Hepatic stellate cell (primary cell): ENCODE measurements at regions not wholly inside any gene's neighbourhood (a gene's known extent, or its start where the extent isn't known, plus 50 kb on each side); places are given as distances from the start of the nearest gene placed in this dataset.
"Not testable (repeated sequence)": the region's sequence is repeated elsewhere in the genome, so short reads cannot be mapped to it uniquely, and the experiment has no call there.

ENCODE experiments used
- DNase-seq: peaks from one replicate; pipeline ENCODE4 v3.0.0; 2011; ENCODE audit warnings: low spot score

DNA sequence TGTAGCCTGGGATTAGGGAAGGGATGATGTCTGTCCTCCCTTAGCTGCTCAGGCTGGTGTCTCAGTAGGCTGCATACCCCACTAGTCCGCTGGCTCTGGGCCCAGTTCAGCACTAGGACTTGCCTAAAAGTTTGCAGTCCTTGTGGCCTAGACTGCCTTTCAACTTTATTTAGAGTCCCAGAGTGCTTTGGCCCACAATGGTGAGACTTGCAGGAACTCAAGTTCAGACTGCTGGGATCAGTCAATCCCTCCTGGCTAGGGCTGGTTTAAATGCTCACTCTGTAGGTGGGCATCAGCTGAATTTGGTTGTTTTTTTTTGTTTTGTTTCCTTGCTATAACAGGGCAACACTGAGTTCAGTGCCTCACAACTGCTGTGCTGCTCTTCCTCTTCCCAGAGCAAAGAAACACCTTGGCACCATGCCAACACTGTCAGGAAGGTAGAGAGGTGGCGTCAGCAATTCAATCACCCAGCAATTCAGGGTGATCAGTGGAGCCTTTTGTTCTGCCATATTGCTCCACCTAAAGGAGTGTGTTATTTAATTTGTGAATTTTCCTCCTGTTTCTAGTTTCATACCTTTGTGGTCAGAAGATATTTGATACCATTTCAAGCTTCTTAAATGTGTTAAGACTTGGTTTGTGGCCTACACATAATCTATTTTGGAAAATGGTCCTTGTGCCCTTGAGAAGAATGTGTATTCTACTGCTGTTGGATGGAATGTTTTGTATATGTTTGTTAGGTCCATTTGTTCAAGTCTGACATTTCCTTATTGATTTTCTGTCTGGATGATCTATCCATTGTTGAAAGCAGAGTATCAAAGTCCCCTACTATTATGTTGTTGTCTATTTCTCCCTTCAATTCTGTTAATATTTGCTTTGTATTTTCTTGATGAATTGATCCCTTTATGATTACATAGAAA lies 284.0 kb upstream of the PMFBP1 start:
- no peak for DNase-seq

DNA sequence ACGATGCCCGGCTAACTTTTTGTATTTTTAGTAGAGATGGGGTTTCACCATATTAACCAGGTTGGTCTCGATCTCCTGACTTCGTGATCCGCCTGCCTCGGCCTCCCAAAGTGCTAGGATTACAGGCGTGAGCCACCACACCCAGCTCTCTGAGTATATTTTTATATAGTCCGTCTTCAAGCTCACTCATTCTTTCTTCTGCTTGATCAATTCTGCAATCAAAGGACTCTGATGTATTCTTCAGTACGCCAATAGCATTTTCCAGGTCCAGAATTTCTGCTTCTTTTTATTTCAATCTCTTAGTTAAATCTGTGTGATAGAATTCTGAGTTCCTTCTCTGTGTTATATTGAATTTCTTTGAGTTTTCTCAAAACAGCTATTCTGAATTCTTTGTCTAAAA lies 281.9 kb upstream of the PMFBP1 start:
- DNase-seq: not testable (repeated sequence)

DNA sequence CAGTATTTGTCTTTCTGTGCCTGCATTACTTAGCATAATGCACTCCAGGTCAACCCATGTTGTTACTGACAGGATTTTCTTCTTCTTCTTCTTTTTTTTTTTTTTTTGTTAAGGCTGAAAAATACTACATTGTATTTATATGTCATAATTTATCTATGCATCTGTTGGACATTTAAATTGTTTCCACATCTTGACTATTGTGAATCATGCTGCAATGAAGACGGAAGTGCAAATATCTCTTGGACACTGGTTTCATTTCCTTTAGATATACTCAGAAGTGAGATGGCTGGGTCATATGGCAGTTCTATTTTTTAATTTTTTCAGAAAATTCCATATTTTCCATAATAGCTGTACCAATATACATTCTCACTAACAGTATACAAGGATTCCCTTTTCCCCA lies 272.7 kb upstream of the PMFBP1 start:
- DNase-seq: no peak

DNA sequence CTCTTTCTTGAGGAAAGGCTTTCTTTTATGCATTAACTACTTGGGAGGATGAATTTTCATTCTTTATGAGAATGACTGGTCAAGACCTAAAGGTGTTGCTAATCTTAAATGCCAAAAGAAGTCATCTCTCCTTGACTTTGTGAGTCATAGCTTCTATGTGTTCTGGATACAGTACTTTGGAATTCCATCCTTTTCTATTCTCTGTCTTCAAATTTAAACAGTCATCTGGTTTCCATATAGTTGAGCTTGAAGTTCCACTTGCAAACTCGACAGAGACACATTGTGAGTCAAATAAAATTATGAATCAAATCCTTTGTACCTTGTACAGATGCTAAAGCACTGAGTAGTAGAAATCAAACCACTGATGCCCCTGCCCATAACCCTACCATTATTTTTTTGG lies 271.9 kb upstream of the PMFBP1 start:
- DNase-seq: no peak

DNA sequence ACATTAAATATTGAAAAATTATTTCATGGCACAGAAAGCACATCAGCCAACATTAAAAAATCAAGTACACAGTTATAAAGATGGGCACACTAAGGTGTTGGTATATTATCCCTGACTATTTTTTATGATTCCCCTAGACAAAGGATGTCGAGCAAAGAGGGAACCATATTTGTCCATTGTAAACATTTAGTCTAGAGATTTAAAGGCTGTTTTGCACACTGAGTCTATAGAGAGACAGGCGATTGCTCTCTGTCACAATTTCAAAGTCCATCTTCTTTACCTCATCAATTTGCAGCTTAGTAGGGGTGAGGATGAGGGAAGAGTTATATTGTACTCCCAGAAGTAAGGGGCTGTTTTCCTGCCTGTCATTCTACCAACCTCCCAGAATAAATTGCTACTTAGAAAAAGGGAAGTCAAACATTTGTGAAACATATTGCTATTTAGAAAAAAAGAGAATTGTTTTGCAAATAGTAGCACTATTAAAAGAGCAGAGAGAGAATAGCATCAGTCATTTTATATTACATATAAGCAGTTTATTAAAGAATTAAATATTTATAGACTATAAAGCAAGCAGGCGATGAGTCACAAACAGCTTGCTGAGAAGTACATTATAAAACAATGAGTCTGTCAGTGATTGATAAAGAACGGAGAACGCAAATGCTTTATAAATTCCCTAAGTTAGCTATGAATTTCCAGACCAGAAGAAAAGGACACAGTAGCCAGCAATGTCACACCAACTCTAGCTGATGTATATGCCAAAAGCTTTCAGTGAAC lies 270.6 kb upstream of the PMFBP1 start:
- DNase-seq: no peak

DNA sequence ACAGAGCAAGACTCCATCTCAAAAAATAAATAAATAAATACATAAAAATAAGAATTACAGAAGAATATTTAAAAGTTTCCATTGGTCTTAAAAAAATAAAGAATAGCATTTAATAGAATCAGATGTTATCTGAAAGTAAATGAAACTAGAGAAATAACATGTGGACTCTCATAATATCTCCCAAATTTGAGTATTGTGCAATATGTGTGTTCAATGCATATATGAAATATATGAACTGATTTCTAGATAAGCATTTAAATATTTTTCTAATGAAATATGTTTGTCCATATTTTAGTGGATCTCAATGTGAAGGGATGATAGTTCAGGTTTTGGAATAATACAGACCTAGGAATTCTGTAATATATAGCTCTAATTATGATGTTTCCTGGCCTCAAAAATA lies 265.9 kb upstream of the PMFBP1 start:
- no peak for DNase-seq

DNA sequence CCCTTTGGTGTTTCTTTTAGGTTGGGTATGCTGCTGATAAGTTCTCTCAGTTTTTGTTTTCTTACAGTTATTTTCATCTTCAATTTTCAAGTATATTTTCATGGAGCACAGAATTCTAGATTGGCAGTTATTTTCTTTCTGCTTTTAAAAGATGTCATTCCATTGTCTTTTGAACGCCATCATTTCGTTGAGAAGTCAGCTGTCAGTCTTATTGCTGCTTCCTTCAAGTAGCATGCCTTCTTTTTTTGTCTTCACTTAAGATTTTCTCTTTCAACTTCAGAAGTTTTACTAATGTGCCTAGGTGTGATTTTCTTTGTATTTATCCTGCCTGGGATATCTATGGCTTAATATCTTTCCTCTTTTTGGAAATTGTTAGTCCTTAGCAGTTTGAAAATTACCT lies 262.2 kb upstream of the PMFBP1 start:
- DNase-seq: no peak

DNA sequence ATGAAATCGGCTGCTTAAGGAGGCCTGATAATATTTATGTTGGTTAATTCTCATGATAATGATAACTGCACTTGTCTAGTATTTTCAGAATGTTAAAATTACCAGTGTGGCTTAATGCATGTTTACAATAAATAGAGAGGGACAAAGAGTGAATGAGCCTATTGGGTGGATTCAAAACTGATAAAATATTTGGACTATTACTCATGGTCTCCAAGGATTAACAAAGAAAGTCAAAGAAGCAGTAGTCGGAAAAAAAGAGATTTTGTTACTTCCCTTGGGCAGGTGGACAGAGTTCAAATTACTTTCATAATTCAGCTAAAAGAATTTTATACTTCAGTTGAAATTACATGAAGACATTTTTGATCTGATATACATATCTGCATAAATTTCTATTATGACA lies 258.2 kb upstream of the PMFBP1 start:
- no peak for DNase-seq

DNA sequence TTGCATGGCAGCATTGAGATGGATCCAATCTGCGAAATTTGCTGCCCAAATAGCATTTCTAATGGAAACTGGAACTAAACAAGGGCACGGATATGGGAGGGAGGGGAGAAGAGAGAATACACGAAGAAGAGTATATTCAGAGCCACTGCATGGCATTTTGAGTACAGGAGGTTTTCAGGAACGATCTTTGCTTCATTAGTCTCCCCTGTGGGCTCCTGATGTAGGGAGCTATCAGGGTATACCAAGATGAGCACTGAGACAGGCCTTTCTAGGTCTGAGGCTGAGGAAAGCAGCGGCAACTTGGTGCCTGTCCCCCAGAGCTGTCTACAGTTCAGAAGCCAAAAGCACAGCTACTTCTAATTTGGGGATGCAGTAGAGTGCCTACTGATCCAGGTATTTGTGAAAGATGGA lies 257.7 kb upstream of the PMFBP1 start:
- DNase-seq: no peak

DNA sequence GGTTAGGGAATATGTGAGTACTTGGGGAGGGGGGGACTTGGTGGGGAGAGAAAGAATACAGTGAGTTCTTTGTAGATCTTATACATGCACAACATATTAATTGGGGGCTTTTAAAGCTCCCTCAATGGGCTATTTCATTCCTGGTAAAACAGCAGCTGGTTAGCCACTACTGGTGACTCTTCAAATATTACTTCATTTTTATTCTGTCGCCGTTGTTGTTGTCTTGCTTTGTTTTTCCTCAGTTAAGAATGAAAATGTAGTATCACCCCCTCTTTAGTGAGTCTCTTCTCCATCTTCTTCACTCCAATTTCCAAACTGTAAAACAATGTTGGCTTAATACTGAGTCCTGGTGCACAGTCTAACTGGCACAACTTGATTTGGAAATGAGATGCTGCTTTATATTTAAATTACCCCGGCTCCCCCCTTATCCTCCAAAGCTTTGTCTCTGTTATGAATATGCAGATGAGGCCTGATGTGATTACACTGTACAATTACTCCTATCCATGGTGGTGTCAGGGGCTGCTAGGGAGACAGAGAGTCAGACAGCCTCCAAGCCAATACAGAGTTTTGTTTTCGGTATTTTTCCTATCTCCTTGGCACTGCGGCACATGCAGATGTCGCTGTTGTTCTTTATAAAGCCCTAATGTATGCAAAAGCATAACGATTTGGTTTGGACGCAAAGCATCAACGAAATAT lies 256.9 kb upstream of the PMFBP1 start:
- no peak for DNase-seq

DNA sequence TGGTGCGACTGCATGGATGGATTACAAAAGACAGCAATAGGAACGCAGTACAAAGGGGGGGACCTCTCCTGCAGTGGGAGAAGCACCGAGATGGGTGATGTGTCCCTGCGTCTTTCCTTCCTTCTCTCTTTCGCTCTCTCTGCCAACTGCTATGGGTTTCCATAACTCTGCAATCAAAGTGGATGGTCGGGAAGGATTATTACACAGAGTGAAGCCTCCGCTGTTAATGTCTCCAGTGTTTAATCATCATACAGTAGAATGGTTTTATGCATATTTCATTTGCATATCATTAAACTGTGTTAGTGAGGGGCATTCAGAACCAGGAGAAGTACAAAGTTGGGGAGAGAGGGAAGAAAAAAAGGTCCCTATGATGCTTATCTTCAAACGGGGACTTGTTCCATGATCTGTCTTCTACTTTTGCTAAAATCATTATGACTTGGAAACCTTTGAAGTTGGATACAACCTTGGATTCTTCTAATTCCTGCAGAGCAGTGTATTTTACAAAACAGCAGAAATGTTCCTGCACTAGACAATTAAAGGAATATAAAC lies 255.9 kb upstream of the PMFBP1 start:
- no peak for DNase-seq

DNA sequence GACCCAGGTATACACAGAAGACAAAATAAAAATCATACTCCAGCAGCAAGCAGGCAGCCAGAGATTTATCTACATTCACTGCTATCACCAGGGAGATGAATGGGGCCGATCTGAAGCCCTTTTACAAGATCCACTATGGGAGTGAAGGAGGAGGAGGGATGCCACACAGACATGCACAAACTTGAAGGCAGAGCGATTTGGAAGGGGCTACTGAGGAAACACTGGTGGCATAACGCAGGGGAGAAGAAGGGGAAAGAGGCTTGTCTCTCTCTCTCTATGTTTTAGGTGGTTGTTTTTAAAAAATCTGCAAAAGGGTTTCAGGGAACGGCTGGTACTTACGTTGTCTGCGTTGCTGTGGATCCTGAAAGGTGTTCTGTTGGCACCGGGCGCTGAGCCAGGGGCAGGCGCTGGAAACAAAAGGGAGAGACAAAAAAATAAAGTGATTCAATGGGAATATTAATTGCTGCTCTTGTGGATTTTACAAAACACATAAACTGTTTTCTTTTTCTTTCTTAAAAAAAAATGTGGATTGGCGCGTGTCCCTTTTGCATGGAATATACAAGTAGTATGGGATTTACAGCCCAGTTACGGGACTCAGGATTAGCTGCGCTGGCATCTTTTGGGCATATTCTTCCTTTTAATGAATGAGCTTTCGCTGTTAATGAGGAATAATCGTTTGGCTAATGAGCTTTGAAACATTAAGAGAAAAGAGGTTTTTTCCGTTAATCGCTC lies 255.3 kb upstream of the PMFBP1 start:
- no peak for DNase-seq

DNA sequence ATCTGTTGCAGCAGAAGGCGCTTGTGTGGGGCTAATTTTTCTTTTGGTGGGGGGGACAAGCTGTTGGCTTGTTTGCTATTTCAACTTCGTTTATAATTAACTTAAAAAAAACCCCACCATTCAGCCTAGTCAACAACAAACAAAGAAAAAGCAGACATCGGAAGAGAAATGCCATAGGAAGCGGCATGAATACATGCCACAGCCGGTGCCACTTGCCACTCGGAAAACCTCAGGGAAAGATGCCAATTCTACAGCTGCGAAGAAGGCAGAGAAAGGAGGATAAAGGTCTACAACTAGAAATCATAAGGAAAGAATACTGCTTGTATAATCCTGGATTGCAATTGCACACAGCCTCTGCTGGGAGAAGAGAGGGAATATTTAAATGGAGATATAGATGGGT lies 254.4 kb upstream of the PMFBP1 start:
- DNase-seq: no peak

DNA sequence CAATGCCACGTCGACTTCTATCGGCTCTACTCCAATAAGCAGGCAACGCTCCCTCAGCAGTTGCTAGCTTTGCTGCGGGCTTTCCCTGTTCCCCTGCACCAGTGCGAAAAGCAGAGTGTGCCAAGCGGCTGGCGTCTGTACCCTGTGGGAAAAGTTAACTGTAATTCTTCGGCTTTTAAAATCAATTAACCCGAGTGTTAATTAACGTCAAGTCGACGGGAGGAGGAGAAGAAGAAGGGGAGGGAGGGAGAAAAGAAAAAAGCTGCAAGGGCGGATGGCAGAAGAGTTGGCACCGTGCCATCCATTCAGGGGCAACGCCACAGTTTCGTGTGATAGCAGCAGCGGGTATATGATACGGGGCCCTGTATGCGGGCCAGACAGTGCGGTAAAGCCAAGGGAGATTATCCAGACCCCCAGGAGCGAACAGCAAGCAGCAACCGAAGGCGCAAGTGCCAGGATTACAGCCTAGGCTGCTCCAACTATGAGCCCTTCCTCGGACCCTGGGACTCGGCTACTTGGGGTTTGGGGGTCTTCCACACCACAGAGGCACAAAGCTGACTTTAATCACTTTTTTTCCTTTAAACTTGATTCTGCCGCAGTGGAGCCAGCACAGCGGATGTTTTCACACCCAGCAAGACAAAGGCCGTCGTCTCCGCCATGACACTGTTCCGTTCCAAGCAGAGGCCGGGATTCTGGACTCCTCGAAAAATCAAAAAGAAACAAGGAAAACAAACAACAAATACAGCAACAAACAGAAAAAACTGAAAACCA lies 253.8 kb upstream of the PMFBP1 start:
- no peak for DNase-seq

DNA sequence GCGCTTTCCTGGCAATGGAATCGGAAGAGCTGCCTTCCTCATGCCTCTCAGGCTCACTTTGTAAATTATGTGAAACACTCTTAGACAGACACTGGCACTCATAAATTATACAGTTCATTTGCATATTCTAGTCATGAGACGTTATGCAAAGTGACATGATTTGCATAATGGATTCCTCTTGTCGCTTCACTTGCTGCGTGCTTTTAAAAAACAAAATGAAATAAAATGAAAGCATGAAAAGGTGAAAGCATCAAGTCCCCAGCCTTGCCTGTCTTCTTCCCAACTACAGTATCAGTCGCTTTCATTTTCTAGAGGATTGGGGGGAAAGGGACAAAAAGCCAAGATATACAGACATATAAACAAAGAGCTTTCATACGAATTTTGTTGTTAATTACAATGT lies 252.8 kb upstream of the PMFBP1 start:
- no peak for DNase-seq

DNA sequence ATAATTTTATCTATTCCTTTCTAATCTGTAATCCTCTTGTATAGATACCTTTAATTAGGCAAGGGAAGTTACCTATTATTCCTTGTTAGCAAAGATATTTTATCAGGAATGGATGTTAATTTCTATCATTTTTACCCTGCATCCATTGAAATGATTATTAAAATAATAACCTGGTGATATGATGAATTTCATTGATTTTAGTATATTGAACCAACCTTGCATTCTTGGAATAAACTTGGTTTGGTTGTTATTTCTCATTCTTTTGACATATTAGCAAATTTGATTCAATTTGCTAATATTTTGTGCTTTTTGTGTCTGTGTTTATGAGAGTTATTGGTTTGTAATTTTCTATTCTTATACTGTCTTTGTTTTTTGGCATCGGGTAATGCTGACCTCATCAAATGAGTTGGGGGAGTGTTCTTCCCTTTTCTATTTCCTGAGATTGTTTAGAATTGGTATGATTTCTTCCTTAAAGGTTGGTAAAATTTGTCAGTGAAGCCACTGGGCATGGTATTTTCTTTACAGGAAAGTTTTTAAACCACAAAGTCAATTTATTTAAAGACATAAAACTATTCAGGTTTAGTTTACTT lies 250.4 kb upstream of the PMFBP1 start:
- DNase-seq: no peak

DNA sequence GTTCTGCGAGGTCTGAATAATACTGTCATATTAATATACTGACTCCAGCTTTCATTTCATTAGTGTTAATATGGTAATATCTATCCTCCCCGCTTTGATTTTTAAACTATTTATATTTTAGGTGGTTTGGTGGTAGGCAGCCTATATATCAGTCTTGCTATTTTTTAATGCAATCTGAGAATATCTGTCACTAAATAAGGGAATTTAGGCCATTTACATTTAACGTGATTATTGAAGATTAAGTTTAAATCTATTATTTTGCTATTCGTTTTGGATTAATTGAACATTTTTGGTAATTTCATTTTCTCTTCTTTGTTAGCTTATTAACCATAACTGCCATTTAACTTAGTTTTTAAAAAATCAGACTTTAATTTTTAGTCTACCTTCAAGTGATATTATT lies 247.7 kb upstream of the PMFBP1 start:
- no peak for DNase-seq

DNA sequence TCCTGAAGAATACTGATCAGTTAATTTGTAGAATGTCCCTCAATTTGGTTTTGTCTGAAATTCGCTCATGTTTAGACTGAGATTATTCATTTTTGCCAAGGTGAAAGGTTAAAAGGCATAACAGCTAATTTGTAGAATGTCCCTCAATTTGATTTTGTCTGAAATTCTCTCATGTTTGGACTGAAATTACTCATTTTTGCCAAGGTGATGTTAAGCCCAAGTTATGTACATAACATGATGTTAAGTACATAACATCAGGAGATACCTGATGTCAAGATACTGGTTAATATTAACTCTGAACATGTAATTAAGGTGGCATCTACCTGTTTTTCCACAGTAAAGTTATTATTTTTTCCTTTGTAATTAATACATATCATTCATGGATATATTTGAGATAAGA lies 243.4 kb upstream of the PMFBP1 start:
- no peak for DNase-seq

DNA sequence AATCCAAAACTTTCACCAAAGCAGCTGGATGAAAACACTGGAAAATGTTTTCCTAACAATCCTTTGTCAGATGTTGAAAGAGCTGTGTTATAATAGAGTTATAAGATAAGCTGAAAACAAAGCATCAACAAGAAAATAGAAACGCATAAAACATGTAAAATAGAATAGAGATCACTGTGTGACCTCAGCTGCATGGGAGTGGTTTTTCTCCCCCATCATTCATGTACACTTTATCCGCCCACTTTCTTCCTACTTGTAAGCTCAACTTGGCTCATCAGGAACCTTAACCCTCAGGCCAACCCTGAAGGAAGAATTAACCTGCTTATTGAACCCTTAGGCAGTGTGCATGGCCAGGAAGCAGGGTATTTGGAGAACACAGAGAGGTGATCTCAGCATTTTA lies 238.5 kb upstream of the PMFBP1 start:
- no peak for DNase-seq

DNA sequence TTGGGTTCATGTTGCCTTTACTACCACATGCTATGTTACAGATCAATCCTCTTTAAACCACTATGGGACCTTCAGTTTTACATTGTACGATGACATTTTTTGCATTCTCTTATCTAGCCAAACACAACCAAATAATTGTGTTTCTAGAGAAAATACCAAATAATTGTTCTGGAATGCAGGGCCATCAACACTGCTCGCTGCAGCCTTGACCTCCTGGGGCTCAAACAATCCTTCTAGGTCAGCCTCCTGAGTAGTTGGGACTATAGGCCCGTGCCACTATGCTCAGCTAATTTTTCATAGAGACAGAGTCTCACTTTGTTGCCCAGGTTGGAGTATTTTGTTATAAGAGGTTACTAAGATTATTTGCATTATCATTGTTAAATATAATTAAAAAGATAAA lies 237.5 kb upstream of the PMFBP1 start:
- DNase-seq: no peak

DNA sequence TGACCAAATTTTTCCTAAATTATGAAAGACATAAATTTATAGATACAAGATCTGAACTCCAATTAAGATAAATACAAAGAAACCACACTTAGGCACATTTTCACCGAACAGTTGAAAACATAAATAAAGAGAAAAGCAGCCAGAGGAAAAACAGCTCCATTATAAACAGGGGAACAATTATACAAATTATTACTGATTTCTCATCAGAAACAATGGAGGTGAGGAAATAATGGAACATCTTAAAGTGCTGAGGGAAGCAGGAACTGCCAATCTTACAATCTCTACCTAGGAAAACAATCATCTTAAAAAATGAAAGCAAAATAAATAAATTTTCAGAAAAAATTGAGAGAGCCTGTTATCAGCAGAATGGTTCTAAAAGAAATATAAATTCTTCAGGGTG lies 234.4 kb upstream of the PMFBP1 start:
- DNase-seq: no peak
